ENCODE measurements at regions not wholly inside any gene's neighbourhood (a gene's known extent, or its start where the extent isn't known, plus 50 kb on each side); places are given as distances from the start of the nearest gene placed in this dataset.

- no peaks in the 10 kb centered on the region for H3K4me1 ChIP-seq (ENCODE audit: control insufficient read depth in 2 of 2, insufficient read depth in 1 of 2, low read depth in 1 of 2, low read length in 2 of 2)
- H2BK12ac ChIP-seq (ENCODE audit: low read length) = no peak overlapping the region
- H2AFZ ChIP-seq (ENCODE audit: low read length) = no peak overlapping the region
- H3K79me1 ChIP-seq (ENCODE audit: low read depth, low read length) = no peaks in the 10 kb centered on the region
- WGBS, 2 donors (ENCODE audit: extremely low coverage in 2 of 2, insufficient read length in 2 of 2, insufficient replicate concordance in 1 of 2) = no CpG with 5 or more reads among the region's 2 CpGs
- no peak overlapping the region for H2BK120ac ChIP-seq (ENCODE audit: low read depth, low read length)
- no peak overlapping the region for H3K23ac ChIP-seq (ENCODE audit: low read depth, low read length, poor library complexity)
- no peak overlapping the region for H3K18ac ChIP-seq (ENCODE audit: low read length)
- H3K4me3 ChIP-seq (ENCODE audit: low read length in 2 of 2) = no peak overlapping the region
- H3K36me3 ChIP-seq (replicated peaks in 1 of 2; ENCODE audit: control insufficient read depth in 2 of 2, insufficient read depth in 2 of 2, low read length in 2 of 2) = no peaks in the 10 kb centered on the region
- DNase-seq (ENCODE audit: low spot score) = no peak
- no peak overlapping the region for H3K27ac ChIP-seq (replicated peaks; ENCODE audit: low read length)
- no peak overlapping the region for H2BK15ac ChIP-seq (ENCODE audit: low read length)
- H3K4me2 ChIP-seq (ENCODE audit: insufficient read depth, low read length, poor library complexity, severe bottlenecking) = no peak overlapping the region
- H2BK5ac ChIP-seq (ENCODE audit: low read length) = no peak overlapping the region
- no peak overlapping the region for H3K4ac ChIP-seq (ENCODE audit: low read length)
- no peak overlapping the region for H3K14ac ChIP-seq (ENCODE audit: low read length)
- no peak overlapping the region for H2AK5ac ChIP-seq (ENCODE audit: low read depth, low read length)
- no peak overlapping the region for H4K91ac ChIP-seq (ENCODE audit: low read depth, low read length, poor library complexity)
- no peak overlapping the region for H3K9ac ChIP-seq (ENCODE audit: low read depth, low read length, poor library complexity)
- no peaks in the 10 kb centered on the region for H3K27me3 ChIP-seq (ENCODE audit: control insufficient read depth in 3 of 3, insufficient read depth in 3 of 3, low read depth in 1 of 3, low read length in 3 of 3)
- no peaks in the 10 kb centered on the region for H3K9me3 ChIP-seq (replicated peaks in 1 of 2; ENCODE audit: control insufficient read depth in 2 of 2, insufficient read depth in 1 of 2, low read depth in 1 of 2, low read length in 2 of 2)
- H4K8ac ChIP-seq (ENCODE audit: low read depth, low read length) = no peak overlapping the region
These were observed 234.0 kb downstream of the CDC14C start for GRCh38 chr7:49158321-49158720.

- no peaks in the 10 kb centered on the region for H3K36me3 ChIP-seq (replicated peaks in 1 of 2; ENCODE audit: control insufficient read depth in 2 of 2, insufficient read depth in 2 of 2, low read length in 2 of 2)
- H3K14ac ChIP-seq (ENCODE audit: low read length) = no peak overlapping the region
- no peaks in the 10 kb centered on the region for H3K79me1 ChIP-seq (ENCODE audit: low read depth, low read length)
- peak overlapping the region; percentile 45 for H2AFZ ChIP-seq (ENCODE audit: low read length)
- no peak overlapping the region for H3K9ac ChIP-seq (ENCODE audit: low read depth, low read length, poor library complexity)
- H4K8ac ChIP-seq (ENCODE audit: low read depth, low read length) = no peak overlapping the region
- no peak overlapping the region for H2BK15ac ChIP-seq (ENCODE audit: low read length)
- WGBS, 2 donors (ENCODE audit: extremely low coverage in 2 of 2, insufficient read length in 2 of 2, insufficient replicate concordance in 1 of 2) = no CpG with 5 or more reads among the region's 4 CpGs
- no peaks in the 10 kb centered on the region for H3K27me3 ChIP-seq (ENCODE audit: control insufficient read depth in 3 of 3, insufficient read depth in 3 of 3, low read depth in 1 of 3, low read length in 3 of 3)
- no peak overlapping the region for H3K27ac ChIP-seq (replicated peaks; ENCODE audit: low read length)
- H2BK120ac ChIP-seq (ENCODE audit: low read depth, low read length) = no peak overlapping the region
- H4K91ac ChIP-seq (ENCODE audit: low read depth, low read length, poor library complexity) = no peak overlapping the region
- no peak overlapping the region for H2AK5ac ChIP-seq (ENCODE audit: low read depth, low read length)
- no peak overlapping the region for H2BK5ac ChIP-seq (ENCODE audit: low read length)
- no peaks in the 10 kb centered on the region for H3K9me3 ChIP-seq (replicated peaks in 1 of 2; ENCODE audit: control insufficient read depth in 2 of 2, insufficient read depth in 1 of 2, low read depth in 1 of 2, low read length in 2 of 2)
- H3K23ac ChIP-seq (ENCODE audit: low read depth, low read length, poor library complexity) = no peak overlapping the region
- no peaks in the 10 kb centered on the region for H3K4me1 ChIP-seq (ENCODE audit: control insufficient read depth in 2 of 2, insufficient read depth in 1 of 2, low read depth in 1 of 2, low read length in 2 of 2)
- no peak overlapping the region for H3K18ac ChIP-seq (ENCODE audit: low read length)
- no peak overlapping the region for H3K4me3 ChIP-seq (ENCODE audit: low read length in 2 of 2)
- no peak for DNase-seq (ENCODE audit: low spot score)
- H2BK12ac ChIP-seq (ENCODE audit: low read length) = no peak overlapping the region
- no peak overlapping the region for H3K4ac ChIP-seq (ENCODE audit: low read length)
- H3K4me2 ChIP-seq (ENCODE audit: insufficient read depth, low read length, poor library complexity, severe bottlenecking) = no peak overlapping the region
These were observed 235.2 kb downstream of the CDC14C start for GRCh38 chr7:49159536-49159935.

- H3K14ac ChIP-seq (ENCODE audit: low read length) = no peak overlapping the region
- DNase-seq (ENCODE audit: low spot score) = no peak
- no peaks in the 10 kb centered on the region for H3K4me1 ChIP-seq (ENCODE audit: control insufficient read depth in 2 of 2, insufficient read depth in 1 of 2, low read depth in 1 of 2, low read length in 2 of 2)
- H2BK5ac ChIP-seq (ENCODE audit: low read length) = no peak overlapping the region
- H3K9ac ChIP-seq (ENCODE audit: low read depth, low read length, poor library complexity) = no peak overlapping the region
- no peak overlapping the region for H2BK120ac ChIP-seq (ENCODE audit: low read depth, low read length)
- H4K8ac ChIP-seq (ENCODE audit: low read depth, low read length) = no peak overlapping the region
- no peak overlapping the region for H3K27ac ChIP-seq (replicated peaks; ENCODE audit: low read length)
- H3K4me3 ChIP-seq (ENCODE audit: low read length in 2 of 2) = no peak overlapping the region
- no peaks in the 10 kb centered on the region for H3K79me1 ChIP-seq (ENCODE audit: low read depth, low read length)
- no peak overlapping the region for H3K23ac ChIP-seq (ENCODE audit: low read depth, low read length, poor library complexity)
- peaks cover 0 to 3% of the 10 kb centered on the region in 2 donors for H3K9me3 ChIP-seq (replicated peaks in 1 of 2; ENCODE audit: control insufficient read depth in 2 of 2, insufficient read depth in 1 of 2, low read depth in 1 of 2, low read length in 2 of 2)
- no peak overlapping the region for H4K91ac ChIP-seq (ENCODE audit: low read depth, low read length, poor library complexity)
- no peak overlapping the region for H2AK5ac ChIP-seq (ENCODE audit: low read depth, low read length)
- H3K18ac ChIP-seq (ENCODE audit: low read length) = no peak overlapping the region
- WGBS, 2 donors (ENCODE audit: extremely low coverage in 2 of 2, insufficient read length in 2 of 2, insufficient replicate concordance in 1 of 2) = no CpG with 5 or more reads among the region's 1 CpG
- no peaks in the 10 kb centered on the region for H3K27me3 ChIP-seq (ENCODE audit: control insufficient read depth in 3 of 3, insufficient read depth in 3 of 3, low read depth in 1 of 3, low read length in 3 of 3)
- H3K4ac ChIP-seq (ENCODE audit: low read length) = no peak overlapping the region
- no peak overlapping the region for H2BK15ac ChIP-seq (ENCODE audit: low read length)
- H2AFZ ChIP-seq (ENCODE audit: low read length) = peak overlapping the region; percentile 41
- H2BK12ac ChIP-seq (ENCODE audit: low read length) = no peak overlapping the region
- no peaks in the 10 kb centered on the region for H3K36me3 ChIP-seq (replicated peaks in 1 of 2; ENCODE audit: control insufficient read depth in 2 of 2, insufficient read depth in 2 of 2, low read length in 2 of 2)
- no peak overlapping the region for H3K4me2 ChIP-seq (ENCODE audit: insufficient read depth, low read length, poor library complexity, severe bottlenecking)
These were observed 242.1 kb downstream of the CDC14C start for GRCh38 chr7:49166441-49166840.

GRCh38 chr7:49172639-49173038 is 248.3 kb downstream of the CDC14C start:
- no peak overlapping the region for H2BK12ac ChIP-seq (ENCODE audit: low read length)
- no peak overlapping the region for H2BK15ac ChIP-seq (ENCODE audit: low read length)
- H3K36me3 ChIP-seq (replicated peaks in 1 of 2; ENCODE audit: control insufficient read depth in 2 of 2, insufficient read depth in 2 of 2, low read length in 2 of 2) = no peaks in the 10 kb centered on the region
- H3K14ac ChIP-seq (ENCODE audit: low read length) = no peak overlapping the region
- H3K4me3 ChIP-seq (ENCODE audit: low read length in 2 of 2) = no peak overlapping the region
- WGBS, 2 donors (ENCODE audit: extremely low coverage in 2 of 2, insufficient read length in 2 of 2, insufficient replicate concordance in 1 of 2) = no CpG with 5 or more reads among the region's 1 CpG
- no peak overlapping the region for H3K27ac ChIP-seq (replicated peaks; ENCODE audit: low read length)
- H2AK5ac ChIP-seq (ENCODE audit: low read depth, low read length) = no peak overlapping the region
- no peaks in the 10 kb centered on the region for H3K9me3 ChIP-seq (replicated peaks in 1 of 2; ENCODE audit: control insufficient read depth in 2 of 2, insufficient read depth in 1 of 2, low read depth in 1 of 2, low read length in 2 of 2)
- no peak overlapping the region for H2BK5ac ChIP-seq (ENCODE audit: low read length)
- no peak overlapping the region for H2AFZ ChIP-seq (ENCODE audit: low read length)
- H4K91ac ChIP-seq (ENCODE audit: low read depth, low read length, poor library complexity) = no peak overlapping the region
- no peak for DNase-seq (ENCODE audit: low spot score)
- H3K27me3 ChIP-seq (ENCODE audit: control insufficient read depth in 3 of 3, insufficient read depth in 3 of 3, low read depth in 1 of 3, low read length in 3 of 3) = no peaks in the 10 kb centered on the region
- H3K4me2 ChIP-seq (ENCODE audit: insufficient read depth, low read length, poor library complexity, severe bottlenecking) = no peak overlapping the region
- H3K4ac ChIP-seq (ENCODE audit: low read length) = no peak overlapping the region
- no peak overlapping the region for H2BK120ac ChIP-seq (ENCODE audit: low read depth, low read length)
- no peaks in the 10 kb centered on the region for H3K4me1 ChIP-seq (ENCODE audit: control insufficient read depth in 2 of 2, insufficient read depth in 1 of 2, low read depth in 1 of 2, low read length in 2 of 2)
- H3K79me1 ChIP-seq (ENCODE audit: low read depth, low read length) = no peaks in the 10 kb centered on the region
- H3K9ac ChIP-seq (ENCODE audit: low read depth, low read length, poor library complexity) = no peak overlapping the region
- H3K18ac ChIP-seq (ENCODE audit: low read length) = no peak overlapping the region
- no peak overlapping the region for H3K23ac ChIP-seq (ENCODE audit: low read depth, low read length, poor library complexity)
- no peak overlapping the region for H4K8ac ChIP-seq (ENCODE audit: low read depth, low read length)

Data from neuronal stem cell (in vitro differentiated cells).